ENCODE measurements at regions not wholly inside any gene's neighbourhood (a gene's known extent, or its start where the extent isn't known, plus 50 kb on each side); places are given as distances from the start of the nearest gene placed in this dataset.

DNA sequence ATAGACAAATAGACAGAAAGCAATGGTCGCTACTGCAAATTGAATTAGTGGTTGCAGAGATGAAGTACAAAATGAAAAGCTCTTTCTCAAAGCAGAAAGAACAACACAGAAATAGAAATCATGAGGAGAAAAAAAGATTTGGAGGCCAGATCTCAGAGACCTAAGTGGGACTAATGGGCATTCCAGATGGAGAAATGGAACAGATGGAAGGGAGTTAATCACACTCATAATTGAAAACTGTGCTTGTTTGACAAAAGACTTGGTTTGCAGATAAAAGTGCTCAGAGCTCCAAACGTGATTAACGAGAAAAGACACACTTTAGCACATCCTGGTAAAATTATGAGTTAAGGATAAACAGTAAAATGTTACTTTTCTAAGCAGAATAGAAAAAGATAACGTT lies 58.1 kb upstream of the SNRPB2 start:
- Histone ChIP-seq H3K4me1 (no peaks in the 10 kb centered on the region), H3K27ac (no peak overlapping the region), H3K27me3 (no peaks in the 10 kb centered on the region), H3K9me3 (no peaks in the 10 kb centered on the region), H3K4me3 (no peak overlapping the region), H3K36me3 (no peaks in the 10 kb centered on the region)
- no peak for DNase-seq
- 59 to 69% methylated on average over 4 of the region's 4 CpGs for WGBS, 2 donors
- no peak for ATAC-seq (ENCODE audit: low FRiP score in 2 of 2)
- no peak for TF ChIP-seq POLR2AphosphoS5 (IDR thresholded peaks at IDR 0.05)
- no peak for TF ChIP-seq POLR2A (IDR thresholded peaks at IDR 0.05)
- no peak for TF ChIP-seq EP300 (IDR thresholded peaks at IDR 0.05)
- no peak for TF ChIP-seq CTCF (IDR thresholded peaks at IDR 0.05)

DNA sequence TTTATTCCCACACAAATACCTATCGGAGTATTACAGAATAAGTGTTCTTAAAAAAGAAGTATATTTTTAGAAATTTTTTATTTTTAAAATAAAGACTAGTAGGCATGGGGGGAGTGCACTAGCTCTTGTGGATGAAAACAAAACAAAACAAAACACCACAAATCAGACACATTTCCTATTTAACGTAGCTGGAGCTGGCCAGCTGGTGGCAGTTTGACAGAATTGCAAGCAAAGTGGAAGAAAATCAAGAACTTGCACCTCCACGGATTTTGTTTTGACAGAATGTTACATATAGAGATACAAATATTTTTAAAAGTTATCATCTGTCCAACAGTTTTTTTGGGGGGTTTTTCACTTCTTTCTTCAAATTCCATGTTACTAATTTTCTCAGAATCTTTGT lies 63.6 kb upstream of the SNRPB2 start:
- no peaks in the 10 kb centered on the region for H3K36me3 ChIP-seq
- ATAC-seq (ENCODE audit: low FRiP score in 2 of 2) (no peak), DNase-seq (no peak)
- no peaks in the 10 kb centered on the region for H3K9me3 ChIP-seq
- H3K27ac ChIP-seq: no peak overlapping the region
- TF ChIP-seq POLR2AphosphoS5 (IDR thresholded peaks at IDR 0.05) (no peak), EP300 (IDR thresholded peaks at IDR 0.05) (no peak), POLR2A (IDR thresholded peaks at IDR 0.05) (no peak), CTCF (IDR thresholded peaks at IDR 0.05) (no peak)
- 57 to 75% methylated on average over 3 of the region's 3 CpGs for WGBS, 2 donors
- H3K4me1 ChIP-seq: no peaks in the 10 kb centered on the region
- no peak overlapping the region for H3K4me3 ChIP-seq
- H3K27me3 ChIP-seq: no peaks in the 10 kb centered on the region

DNA sequence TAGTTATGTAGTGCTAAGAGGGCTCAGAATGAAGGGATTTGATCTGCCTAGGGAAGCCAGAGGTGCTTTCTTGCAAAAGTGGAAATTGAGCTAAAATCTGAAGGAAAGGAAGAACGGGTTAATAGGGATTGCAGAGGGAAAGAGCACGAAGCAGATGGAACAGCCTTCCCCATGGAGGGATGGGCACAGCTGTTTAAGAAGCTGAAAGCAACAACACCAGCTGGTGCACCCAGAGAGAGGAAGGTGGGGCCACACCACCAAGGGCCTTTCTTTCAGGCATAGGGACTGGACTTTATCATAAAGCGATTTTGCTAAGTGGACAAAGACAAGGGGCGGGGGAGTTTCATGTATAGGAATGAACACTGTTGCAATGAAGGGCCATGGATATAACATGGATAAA lies 65.8 kb upstream of the SNRPB2 start:
- TF ChIP-seq POLR2A (IDR thresholded peaks at IDR 0.05): no peak
- no peak for TF ChIP-seq CTCF (IDR thresholded peaks at IDR 0.05)
- no peak for TF ChIP-seq POLR2AphosphoS5 (IDR thresholded peaks at IDR 0.05)
- no peak for TF ChIP-seq EP300 (IDR thresholded peaks at IDR 0.05)
- WGBS, 2 donors: 75 to 76% methylated on average over 4 of the region's 4 CpGs
- no peak for ATAC-seq (ENCODE audit: low FRiP score in 2 of 2)

DNA sequence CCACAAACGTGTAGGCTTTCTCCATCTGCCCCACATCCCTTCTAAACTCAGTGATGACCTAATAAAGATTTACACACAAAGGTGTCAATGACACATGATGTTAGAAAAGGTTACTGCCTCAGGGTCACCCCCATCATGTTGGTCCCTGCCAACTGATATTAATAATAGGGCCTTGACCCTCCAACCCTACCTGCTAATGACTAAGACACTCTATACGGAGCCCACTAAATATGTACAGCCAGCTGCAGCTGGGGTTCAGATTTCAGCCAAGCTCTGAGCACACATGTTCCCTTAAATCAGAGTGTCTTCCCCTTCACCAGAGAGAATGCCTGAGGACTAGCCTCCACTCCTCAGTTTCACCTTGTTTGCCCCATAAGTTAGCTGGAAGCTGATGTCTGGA lies 67.4 kb upstream of the SNRPB2 start:
- TF ChIP-seq POLR2AphosphoS5 (IDR thresholded peaks at IDR 0.05) (no peak), POLR2A (IDR thresholded peaks at IDR 0.05) (no peak), CTCF (IDR thresholded peaks at IDR 0.05) (no peak), EP300 (IDR thresholded peaks at IDR 0.05) (no peak)
- no peaks in the 10 kb centered on the region for H3K36me3 ChIP-seq

More for the DNA sequence above, 65.8 kb upstream of the SNRPB2 start:
- Histone ChIP-seq H3K4me3 (no peak overlapping the region), H3K9me3 (no peaks in the 10 kb centered on the region), H3K27ac (no peak overlapping the region), H3K27me3 (no peaks in the 10 kb centered on the region), H3K4me1 (no peaks in the 10 kb centered on the region), H3K36me3 (no peaks in the 10 kb centered on the region)
- no peak for DNase-seq

GRCh38 chr20:16661756-16662155 lies 68.1 kb upstream of the SNRPB2 start:
- Histone ChIP-seq H3K27ac (no peak overlapping the region), H3K9me3 (no peaks in the 10 kb centered on the region), H3K36me3 (no peaks in the 10 kb centered on the region), H3K4me1 (no peaks in the 10 kb centered on the region), H3K27me3 (no peaks in the 10 kb centered on the region), H3K4me3 (no peak overlapping the region)
- TF ChIP-seq CTCF (IDR thresholded peaks at IDR 0.05): no peak
- TF ChIP-seq EP300 (IDR thresholded peaks at IDR 0.05): no peak
- TF ChIP-seq POLR2A (IDR thresholded peaks at IDR 0.05): no peak
- no peak for TF ChIP-seq POLR2AphosphoS5 (IDR thresholded peaks at IDR 0.05)
- 29 to 35% methylated on average over 2 of the region's 2 CpGs for WGBS, 2 donors
- ATAC-seq (ENCODE audit: low FRiP score in 2 of 2): no peak
- no peak for DNase-seq

More for the DNA sequence above, 67.4 kb upstream of the SNRPB2 start:
- no peaks in the 10 kb centered on the region for H3K9me3 ChIP-seq
- ATAC-seq (ENCODE audit: low FRiP score in 2 of 2) (no peak), DNase-seq (no peak)
- H3K27me3 ChIP-seq: no peaks in the 10 kb centered on the region
- no peaks in the 10 kb centered on the region for H3K4me1 ChIP-seq
- no peak overlapping the region for H3K27ac ChIP-seq
- WGBS, 2 donors: 38 to 63% methylated on average over 2 of the region's 2 CpGs
- no peak overlapping the region for H3K4me3 ChIP-seq
